BE2C (cell line): ENCODE measurements at regions not wholly inside any gene's neighbourhood (a gene's known extent, or its start where the extent isn't known, plus 50 kb on each side); places are given as distances from the start of the nearest gene placed in this dataset.

Source experiments
- DNase-seq: peaks from one replicate; pipeline ENCODE4 v3.0.0-alpha.2; 2020
- H3K27me3 ChIP-seq: fragments of 250-450 bp; sonication (Bioruptor Pico); 2 replicates; pipeline ENCODE4 v1.5.1; 2020; ENCODE audit warnings: mild to moderate bottlenecking
- H3K36me3 ChIP-seq: fragments of 250-450 bp; sonication (Bioruptor Pico); 2 replicates; pipeline ENCODE4 v1.5.1; 2020; ENCODE audit warnings: mild to moderate bottlenecking
- H3K4me1 ChIP-seq: fragments of 250-450 bp; sonication (Bioruptor Pico); 2 replicates; pipeline ENCODE4 v1.5.1; 2020
- H3K4me3 ChIP-seq: 2 replicates; pipeline ENCODE4 v1.5.1; 2011; ENCODE audit warnings: low read depth, low read length
- H3K9me3 ChIP-seq: fragments of 250-450 bp; sonication (Bioruptor Pico); 2 replicates; pipeline ENCODE4 v1.5.1; 2020
- TF ChIP-seq, protein P1 (sequence below): IDR thresholded peaks from 2 replicates; pipeline ENCODE4 v1.5.1; 2012; ENCODE audit warnings: mild to moderate bottlenecking, low read depth, low read length

DNA sequence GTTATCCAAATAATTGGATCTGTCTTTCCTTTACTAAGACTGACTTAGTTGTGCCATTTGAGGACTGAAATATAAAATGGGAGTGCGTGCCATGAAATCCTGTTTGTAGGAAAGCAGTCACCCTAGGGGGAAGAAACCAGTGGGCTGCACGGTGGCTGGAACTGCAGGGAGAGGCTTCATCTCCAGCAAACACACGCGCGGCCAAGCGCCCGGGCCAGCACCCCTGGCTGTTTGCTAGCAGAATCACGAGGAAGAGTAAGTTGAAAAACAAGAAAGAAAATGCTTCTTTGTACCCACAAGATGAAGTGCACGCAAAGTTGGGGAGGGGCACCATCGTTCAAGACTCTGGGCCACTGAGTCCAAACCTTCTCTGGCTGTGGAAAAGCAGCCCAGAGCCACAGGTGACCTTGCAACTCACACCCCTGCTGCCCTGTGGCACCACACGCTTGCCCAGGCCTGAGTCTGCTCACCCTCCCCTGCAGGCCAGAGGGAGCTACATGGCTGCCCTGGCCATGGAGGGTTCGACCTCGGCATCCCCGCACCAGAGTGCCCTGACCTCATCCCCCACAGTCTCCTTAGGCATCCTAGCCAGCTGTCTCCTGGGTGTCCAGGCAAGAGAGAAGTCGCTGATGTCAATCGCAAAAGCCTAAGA is 55.2 kb downstream of the IRX2 start:
- DNase-seq: no peak
- H3K4me3 ChIP-seq: no peak overlapping the region
- no peaks in the 10 kb centered on the region for H3K4me1 ChIP-seq
- no peaks in the 10 kb centered on the region for H3K36me3 ChIP-seq
- no peaks in the 10 kb centered on the region for H3K27me3 ChIP-seq
- TF ChIP-seq, protein P1, sequence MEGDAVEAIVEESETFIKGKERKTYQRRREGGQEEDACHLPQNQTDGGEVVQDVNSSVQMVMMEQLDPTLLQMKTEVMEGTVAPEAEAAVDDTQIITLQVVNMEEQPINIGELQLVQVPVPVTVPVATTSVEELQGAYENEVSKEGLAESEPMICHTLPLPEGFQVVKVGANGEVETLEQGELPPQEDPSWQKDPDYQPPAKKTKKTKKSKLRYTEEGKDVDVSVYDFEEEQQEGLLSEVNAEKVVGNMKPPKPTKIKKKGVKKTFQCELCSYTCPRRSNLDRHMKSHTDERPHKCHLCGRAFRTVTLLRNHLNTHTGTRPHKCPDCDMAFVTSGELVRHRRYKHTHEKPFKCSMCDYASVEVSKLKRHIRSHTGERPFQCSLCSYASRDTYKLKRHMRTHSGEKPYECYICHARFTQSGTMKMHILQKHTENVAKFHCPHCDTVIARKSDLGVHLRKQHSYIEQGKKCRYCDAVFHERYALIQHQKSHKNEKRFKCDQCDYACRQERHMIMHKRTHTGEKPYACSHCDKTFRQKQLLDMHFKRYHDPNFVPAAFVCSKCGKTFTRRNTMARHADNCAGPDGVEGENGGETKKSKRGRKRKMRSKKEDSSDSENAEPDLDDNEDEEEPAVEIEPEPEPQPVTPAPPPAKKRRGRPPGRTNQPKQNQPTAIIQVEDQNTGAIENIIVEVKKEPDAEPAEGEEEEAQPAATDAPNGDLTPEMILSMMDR: no peak
- H3K9me3 ChIP-seq: no peaks in the 10 kb centered on the region; the same call in none of the 2 replicates

DNA sequence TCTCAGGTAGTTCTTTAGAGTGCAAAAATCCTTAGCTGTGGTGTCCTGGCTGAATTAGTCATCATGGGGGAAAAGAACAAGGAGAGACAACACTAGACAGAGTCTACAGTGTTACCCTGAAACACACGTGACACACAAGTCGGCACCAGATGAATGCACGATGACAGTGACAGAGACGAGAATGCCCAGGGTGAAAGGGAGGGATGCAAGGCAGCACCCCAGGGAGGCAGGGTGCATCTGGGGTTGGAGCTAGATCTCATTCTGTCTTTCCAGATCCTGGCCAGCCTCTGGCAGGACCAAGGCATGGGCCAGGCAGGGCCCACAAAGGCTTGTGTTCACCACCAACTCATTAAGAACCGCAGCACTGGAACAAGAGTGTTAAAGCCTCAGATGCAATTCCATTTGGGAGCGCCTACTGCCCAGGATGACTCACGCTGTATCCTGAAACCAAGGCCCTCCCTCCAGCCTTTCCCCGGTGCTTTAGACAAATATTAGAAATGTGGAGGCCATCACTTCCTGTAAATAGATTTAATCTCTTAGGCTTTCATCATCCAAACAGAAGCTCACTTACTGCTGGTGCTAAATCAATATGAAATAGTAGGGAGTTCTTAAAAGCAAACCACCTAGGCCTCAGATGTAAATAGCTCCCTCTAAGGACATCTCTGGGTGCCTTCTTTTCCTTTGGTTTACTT is 56.1 kb downstream of the IRX2 start:
- Histone ChIP-seq H3K9me3 (no peaks in the 10 kb centered on the region; the same call in 1 of the 2 replicates), H3K36me3 (no peaks in the 10 kb centered on the region), H3K27me3 (no peaks in the 10 kb centered on the region), H3K4me3 (no peak overlapping the region), H3K4me1 (no peaks in the 10 kb centered on the region)
- TF ChIP-seq, protein P1: no peak
- DNase-seq: no peak

DNA sequence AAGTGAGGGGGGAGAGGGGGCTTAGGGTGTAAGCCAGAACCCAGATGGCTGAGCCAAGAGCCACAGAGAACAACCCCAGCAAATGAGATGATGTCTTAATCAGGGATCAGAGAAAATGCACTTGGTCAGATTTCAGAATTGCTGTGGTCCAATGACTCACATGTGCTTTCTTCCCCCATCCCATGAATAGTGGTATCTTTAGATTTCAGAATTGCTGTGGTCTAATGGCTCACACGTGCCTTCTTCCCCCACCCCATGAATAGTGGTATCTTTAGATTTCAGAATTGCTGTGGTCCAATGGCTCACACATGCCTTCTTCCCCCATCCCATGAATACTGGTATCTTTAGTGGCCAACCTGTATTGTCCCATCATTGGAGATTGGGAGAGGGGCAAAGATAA is 59.9 kb downstream of the IRX2 start:
- Histone ChIP-seq H3K9me3 (peaks cover 3% of the 10 kb centered on the region; the same call in 1 of the 2 replicates), H3K4me1 (no peaks in the 10 kb centered on the region), H3K27me3 (no peaks in the 10 kb centered on the region), H3K4me3 (no peak overlapping the region), H3K36me3 (no peaks in the 10 kb centered on the region)
- TF ChIP-seq, protein P1: no peak
- DNase-seq: no peak

DNA sequence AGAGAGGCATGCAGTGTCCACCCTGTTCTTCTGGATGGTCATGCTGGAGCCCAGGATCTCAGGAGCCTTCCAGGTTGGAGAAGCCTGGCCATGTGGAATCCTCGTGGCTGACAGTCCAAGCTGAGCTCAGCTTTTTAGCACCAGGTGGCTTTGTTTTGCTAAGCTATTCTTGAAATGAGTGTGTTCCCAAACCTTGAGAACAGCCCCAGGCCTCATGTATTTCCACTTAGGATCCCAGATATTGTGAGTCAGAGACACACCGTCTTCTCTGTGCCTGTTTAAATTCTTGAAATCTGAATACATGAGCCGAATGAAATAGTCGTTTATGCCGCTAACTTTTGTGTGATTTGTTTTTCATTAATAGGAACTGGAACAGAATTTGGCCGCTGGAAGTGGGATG is 61.2 kb downstream of the IRX2 start:
- peaks cover 3% of the 10 kb centered on the region; the same call in 1 of the 2 replicates for H3K9me3 ChIP-seq
- H3K4me1 ChIP-seq: no peaks in the 10 kb centered on the region
- DNase-seq: no peak

DNA sequence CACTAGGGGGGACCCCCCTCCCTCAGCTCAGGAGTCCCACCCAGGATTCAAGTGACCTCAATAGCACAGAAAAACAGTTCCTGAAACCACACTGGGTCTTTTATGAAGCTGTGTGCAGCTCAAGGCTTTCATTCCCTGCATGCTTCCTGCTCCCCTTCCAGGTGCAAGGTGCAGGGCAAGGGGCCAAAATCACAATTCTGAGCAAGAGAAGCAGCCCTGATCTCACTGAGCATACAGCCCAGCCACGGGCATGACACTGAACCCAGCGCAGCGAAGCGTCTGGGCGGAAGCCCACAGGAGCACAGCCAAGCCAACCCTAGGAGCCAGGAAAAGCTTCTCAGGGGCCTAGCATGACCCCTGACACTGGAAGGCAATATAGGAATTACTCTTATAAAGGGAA is 62.9 kb downstream of the IRX2 start:
- Histone ChIP-seq H3K9me3 (peaks cover 3% of the 10 kb centered on the region; the same call in 1 of the 2 replicates), H3K4me1 (no peaks in the 10 kb centered on the region), H3K4me3 (no peak overlapping the region), H3K27me3 (no peaks in the 10 kb centered on the region), H3K36me3 (no peaks in the 10 kb centered on the region)
- TF ChIP-seq, protein P1: no peak
- no peak for DNase-seq

More for the DNA sequence above, 61.2 kb downstream of the IRX2 start:
- TF ChIP-seq, protein P1: no peak
- Histone ChIP-seq H3K27me3 (no peaks in the 10 kb centered on the region), H3K4me3 (no peak overlapping the region), H3K36me3 (no peaks in the 10 kb centered on the region)

DNA sequence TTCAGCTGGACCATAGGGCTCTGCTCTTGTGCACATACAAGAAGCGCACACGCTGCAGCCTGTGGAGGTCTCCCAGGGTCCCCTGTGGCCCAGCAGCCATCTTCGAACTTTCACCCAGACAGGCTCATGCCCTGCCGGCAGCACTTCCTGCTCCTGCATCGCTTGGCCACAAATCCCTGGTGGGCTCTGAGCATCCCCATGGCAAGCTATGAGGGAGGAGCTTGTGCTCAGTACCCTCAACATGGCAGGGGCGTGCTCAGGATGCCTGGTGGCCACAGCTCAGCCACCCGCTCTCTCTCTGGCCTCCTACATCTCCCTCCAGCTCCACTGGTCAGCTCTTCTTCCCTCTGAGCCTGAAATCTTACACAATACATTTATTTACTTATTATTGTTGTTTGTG is 63.7 kb downstream of the IRX2 start:
- no peaks in the 10 kb centered on the region for H3K4me1 ChIP-seq
- DNase-seq: no peak
- no peaks in the 10 kb centered on the region for H3K27me3 ChIP-seq
- H3K36me3 ChIP-seq: no peaks in the 10 kb centered on the region
- peaks cover 3% of the 10 kb centered on the region; the same call in 1 of the 2 replicates for H3K9me3 ChIP-seq
- no peak overlapping the region for H3K4me3 ChIP-seq
- TF ChIP-seq, protein P1: no peak
